ENCODE measurements at regions not wholly inside any gene's neighbourhood (a gene's known extent, or its start where the extent isn't known, plus 50 kb on each side); places are given as distances from the start of the nearest gene placed in this dataset.

DNA sequence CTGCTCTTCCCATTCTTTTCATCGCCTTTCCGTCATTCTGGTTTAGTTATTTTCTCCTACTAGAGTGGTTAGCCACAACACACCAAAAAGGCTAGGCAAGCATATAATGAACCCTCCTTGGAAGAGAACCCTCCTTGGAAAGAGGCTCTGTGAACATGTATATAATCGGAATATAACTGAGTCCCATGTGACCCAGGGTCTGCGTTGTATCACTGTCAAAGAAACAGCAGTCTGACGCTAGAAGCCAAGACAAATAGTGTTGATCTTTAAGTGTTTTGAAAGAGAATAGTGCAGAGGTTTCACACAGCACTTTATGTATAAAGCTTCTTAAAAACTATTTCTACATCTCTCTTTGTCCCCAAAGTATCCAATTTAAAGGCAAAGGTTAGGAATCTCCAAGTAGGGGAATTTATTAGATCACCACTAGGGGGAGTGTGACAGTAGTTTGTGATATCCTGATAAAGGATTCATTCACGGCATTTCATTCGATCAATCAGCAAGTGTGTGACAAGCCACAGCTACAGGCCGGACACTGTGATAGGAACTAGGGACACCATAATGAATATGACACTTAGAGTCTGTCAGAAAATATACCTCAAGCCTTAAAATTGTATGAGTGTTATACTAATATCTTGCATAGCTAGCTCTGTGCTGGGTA, 395.3 kb downstream of the CD109 start:
- 63% methylated on average over 8 of the region's 8 CpGs for WGBS
- no peaks in the 10 kb centered on the region for H3K4me1 ChIP-seq (ENCODE audit: control insufficient read depth in 2 of 2, insufficient read depth in 2 of 2, low read length in 2 of 2)
- no peak overlapping the region for H3K4me3 ChIP-seq (ENCODE audit: low read length in 2 of 2)
- H3K9me3 ChIP-seq (ENCODE audit: control insufficient read depth in 2 of 2, insufficient read depth in 1 of 2, low read length in 1 of 2): no peaks in the 10 kb centered on the region
- no peaks in the 10 kb centered on the region for H3K36me3 ChIP-seq (ENCODE audit: control insufficient read depth in 2 of 2, insufficient read depth in 2 of 2, low read length in 1 of 2)
- H3K27ac ChIP-seq (ENCODE audit: low read depth in 1 of 2, low read length in 1 of 2): no peak overlapping the region
- no peaks in the 10 kb centered on the region for H3K27me3 ChIP-seq (ENCODE audit: control insufficient read depth in 2 of 2, insufficient read depth in 1 of 2, low read length in 1 of 2)
- DNase-seq (ENCODE audit: low read depth in 6 of 9, low spot score in 9 of 9): peak in 2 of 9 donors; percentile 2 to 13

DNA sequence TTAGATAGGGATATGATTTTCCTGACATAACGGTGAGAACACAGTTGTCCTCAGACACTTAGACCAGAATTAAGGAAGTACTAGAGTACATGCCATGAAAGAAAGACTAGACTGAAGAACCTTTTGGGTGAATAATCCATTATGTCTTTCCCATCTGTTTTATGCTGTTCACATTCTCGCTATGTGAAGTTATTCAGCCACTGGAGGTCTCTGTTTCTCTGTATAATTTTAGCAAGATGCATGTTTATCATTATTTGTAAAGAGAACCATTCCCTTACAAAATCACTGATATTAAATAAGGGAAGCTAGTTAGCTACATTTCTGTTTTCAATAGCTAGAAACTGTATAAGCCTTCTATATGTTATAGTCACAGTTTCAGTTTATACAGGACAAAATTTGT, 391.9 kb downstream of the CD109 start:
- DNase-seq (ENCODE audit: low read depth in 6 of 9, low spot score in 9 of 9): no peak
- no peak overlapping the region for H3K27ac ChIP-seq (ENCODE audit: low read depth in 1 of 2, low read length in 1 of 2)
- no peaks in the 10 kb centered on the region for H3K9me3 ChIP-seq (ENCODE audit: control insufficient read depth in 2 of 2, insufficient read depth in 1 of 2, low read length in 1 of 2)
- WGBS: 79% methylated on average over 2 of the region's 2 CpGs
- H3K36me3 ChIP-seq (ENCODE audit: control insufficient read depth in 2 of 2, insufficient read depth in 2 of 2, low read length in 1 of 2): no peaks in the 10 kb centered on the region
- H3K4me1 ChIP-seq (ENCODE audit: control insufficient read depth in 2 of 2, insufficient read depth in 2 of 2, low read length in 2 of 2): no peaks in the 10 kb centered on the region
- no peaks in the 10 kb centered on the region for H3K27me3 ChIP-seq (ENCODE audit: control insufficient read depth in 2 of 2, insufficient read depth in 1 of 2, low read length in 1 of 2)
- no peak overlapping the region for H3K4me3 ChIP-seq (ENCODE audit: low read length in 2 of 2)

DNA sequence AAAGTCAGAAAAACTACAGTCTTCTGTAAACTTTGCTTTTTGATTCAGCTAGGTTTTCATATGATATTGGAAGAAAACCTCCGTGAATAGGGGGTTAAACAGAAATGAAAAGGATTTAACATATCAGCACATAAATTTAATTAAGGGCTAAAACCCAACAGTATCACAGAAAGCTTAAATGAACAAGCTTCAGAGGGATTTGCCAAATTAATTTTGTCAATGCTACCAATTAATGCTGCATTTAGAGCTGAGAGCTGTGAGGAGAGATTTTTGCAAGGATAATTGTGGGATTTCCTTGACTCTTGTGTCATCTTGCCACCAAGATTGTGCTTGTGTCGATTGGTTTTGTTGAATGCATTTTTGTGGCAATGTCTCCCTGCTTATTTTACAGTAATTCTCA, 379.9 kb downstream of the CD109 start:
- no peak overlapping the region for H3K4me3 ChIP-seq (ENCODE audit: low read length in 2 of 2)
- no peak for DNase-seq (ENCODE audit: low read depth in 6 of 9, low spot score in 9 of 9)
- H3K27me3 ChIP-seq (ENCODE audit: control insufficient read depth in 2 of 2, insufficient read depth in 1 of 2, low read length in 1 of 2): no peaks in the 10 kb centered on the region
- H3K36me3 ChIP-seq (ENCODE audit: control insufficient read depth in 2 of 2, insufficient read depth in 2 of 2, low read length in 1 of 2): no peaks in the 10 kb centered on the region
- no peaks in the 10 kb centered on the region for H3K4me1 ChIP-seq (ENCODE audit: control insufficient read depth in 2 of 2, insufficient read depth in 2 of 2, low read length in 2 of 2)
- 91% methylated on average over 2 of the region's 2 CpGs for WGBS
- H3K9me3 ChIP-seq (ENCODE audit: control insufficient read depth in 2 of 2, insufficient read depth in 1 of 2, low read length in 1 of 2): no peaks in the 10 kb centered on the region
- H3K27ac ChIP-seq (ENCODE audit: low read depth in 1 of 2, low read length in 1 of 2): no peak overlapping the region

DNA sequence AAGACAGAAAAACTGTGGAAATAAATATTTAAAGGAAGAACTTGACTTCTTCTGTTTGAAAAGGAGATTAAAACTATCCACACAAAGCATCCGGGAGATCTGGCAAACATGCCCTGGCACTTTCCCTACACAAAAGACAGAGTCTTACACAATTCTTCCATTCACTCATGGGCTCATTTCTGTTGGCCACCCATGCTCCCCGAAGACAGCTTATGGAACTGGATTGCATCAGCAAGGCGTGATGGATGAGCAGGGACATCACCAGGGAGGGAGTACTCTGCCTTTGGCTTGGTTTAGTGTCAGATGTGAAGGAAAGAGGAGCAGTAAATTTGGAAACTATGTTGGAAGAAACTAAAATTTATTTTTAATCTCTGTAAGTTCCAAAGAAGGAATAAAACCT, 379.3 kb downstream of the CD109 start:
- no peaks in the 10 kb centered on the region for H3K9me3 ChIP-seq (ENCODE audit: control insufficient read depth in 2 of 2, insufficient read depth in 1 of 2, low read length in 1 of 2)
- no peak overlapping the region for H3K4me3 ChIP-seq (ENCODE audit: low read length in 2 of 2)
- no peaks in the 10 kb centered on the region for H3K27me3 ChIP-seq (ENCODE audit: control insufficient read depth in 2 of 2, insufficient read depth in 1 of 2, low read length in 1 of 2)
- no peak for DNase-seq (ENCODE audit: low read depth in 6 of 9, low spot score in 9 of 9)
- H3K4me1 ChIP-seq (ENCODE audit: control insufficient read depth in 2 of 2, insufficient read depth in 2 of 2, low read length in 2 of 2): no peaks in the 10 kb centered on the region
- H3K27ac ChIP-seq (ENCODE audit: low read depth in 1 of 2, low read length in 1 of 2): no peak overlapping the region
- no peaks in the 10 kb centered on the region for H3K36me3 ChIP-seq (ENCODE audit: control insufficient read depth in 2 of 2, insufficient read depth in 2 of 2, low read length in 1 of 2)
- WGBS: 85% methylated on average over 3 of the region's 3 CpGs

DNA sequence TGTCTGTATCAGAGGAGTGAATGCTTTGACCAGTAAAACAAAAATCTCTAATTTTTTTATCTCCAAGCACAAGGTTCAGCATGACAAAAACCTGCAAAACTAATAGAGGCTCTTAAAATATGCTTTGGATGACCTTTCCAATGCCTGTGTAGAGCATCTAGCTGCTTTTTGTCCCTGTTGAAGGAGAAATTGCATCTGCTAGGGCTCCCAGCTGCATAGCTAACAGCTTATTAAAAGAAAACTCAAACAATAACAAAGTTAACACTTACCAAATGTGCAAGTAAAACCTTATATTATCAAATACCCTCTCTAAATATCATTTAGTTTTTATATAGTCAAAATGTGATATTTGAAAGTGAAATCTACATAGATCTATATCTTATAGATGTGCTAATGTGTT, 378.6 kb downstream of the CD109 start:
- Histone ChIP-seq H3K4me1 (ENCODE audit: control insufficient read depth in 2 of 2, insufficient read depth in 2 of 2, low read length in 2 of 2) (no peaks in the 10 kb centered on the region), H3K4me3 (ENCODE audit: low read length in 2 of 2) (no peak overlapping the region), H3K36me3 (ENCODE audit: control insufficient read depth in 2 of 2, insufficient read depth in 2 of 2, low read length in 1 of 2) (no peaks in the 10 kb centered on the region), H3K27me3 (ENCODE audit: control insufficient read depth in 2 of 2, insufficient read depth in 1 of 2, low read length in 1 of 2) (no peaks in the 10 kb centered on the region), H3K27ac (ENCODE audit: low read depth in 1 of 2, low read length in 1 of 2) (no peak overlapping the region), H3K9me3 (ENCODE audit: control insufficient read depth in 2 of 2, insufficient read depth in 1 of 2, low read length in 1 of 2) (no peaks in the 10 kb centered on the region)
- no peak for DNase-seq (ENCODE audit: low read depth in 6 of 9, low spot score in 9 of 9)

DNA sequence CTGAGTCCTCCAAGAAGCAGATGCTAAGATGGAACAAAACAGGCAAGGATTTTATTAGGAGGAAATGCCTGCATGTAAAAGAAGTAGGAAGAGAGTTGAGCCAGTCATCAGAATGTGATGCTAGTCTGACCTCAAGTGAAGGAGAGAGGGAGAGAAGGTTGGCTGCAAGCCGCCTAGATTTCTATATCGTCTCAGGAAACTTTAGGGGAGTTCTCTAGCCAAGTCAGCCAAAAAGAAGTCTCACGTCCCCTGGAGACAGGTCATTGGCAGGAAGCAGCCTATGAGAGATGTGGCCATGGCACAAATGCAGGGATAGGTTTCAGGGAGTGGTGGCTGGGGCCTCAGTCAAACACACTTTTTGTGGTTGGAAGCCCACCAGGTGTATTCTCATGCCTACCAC, 378.0 kb downstream of the CD109 start:
- H3K9me3 ChIP-seq (ENCODE audit: control insufficient read depth in 2 of 2, insufficient read depth in 1 of 2, low read length in 1 of 2): no peaks in the 10 kb centered on the region
- H3K27ac ChIP-seq (ENCODE audit: low read depth in 1 of 2, low read length in 1 of 2): no peak overlapping the region
- H3K27me3 ChIP-seq (ENCODE audit: control insufficient read depth in 2 of 2, insufficient read depth in 1 of 2, low read length in 1 of 2): no peaks in the 10 kb centered on the region
- no peaks in the 10 kb centered on the region for H3K36me3 ChIP-seq (ENCODE audit: control insufficient read depth in 2 of 2, insufficient read depth in 2 of 2, low read length in 1 of 2)
- DNase-seq (ENCODE audit: low read depth in 6 of 9, low spot score in 9 of 9): no peak
- WGBS: 66% methylated on average over 3 of the region's 3 CpGs
- no peak overlapping the region for H3K4me3 ChIP-seq (ENCODE audit: low read length in 2 of 2)
- no peaks in the 10 kb centered on the region for H3K4me1 ChIP-seq (ENCODE audit: control insufficient read depth in 2 of 2, insufficient read depth in 2 of 2, low read length in 2 of 2)

DNA sequence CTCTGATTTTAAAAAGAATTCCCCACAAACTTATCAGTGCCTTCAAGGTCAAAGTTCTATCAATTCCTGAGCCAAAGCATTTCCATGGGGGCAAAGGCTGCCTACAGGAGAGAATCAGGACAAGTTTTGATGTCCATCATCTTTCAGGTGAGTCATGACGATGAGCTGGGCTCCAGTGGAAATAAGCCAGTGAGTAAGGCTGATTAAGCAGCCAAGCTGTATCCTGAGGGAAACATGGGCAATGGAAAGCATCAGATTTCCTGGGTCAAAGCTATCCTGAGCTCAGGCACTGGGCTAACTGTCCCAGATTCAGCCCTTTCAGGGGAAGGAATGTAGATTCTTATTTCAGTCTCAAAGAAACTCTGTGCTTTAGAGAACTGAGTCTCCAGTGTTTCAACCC, 377.4 kb downstream of the CD109 start:
- WGBS: 91% methylated on average over 1 of the region's 1 CpG

DNA sequence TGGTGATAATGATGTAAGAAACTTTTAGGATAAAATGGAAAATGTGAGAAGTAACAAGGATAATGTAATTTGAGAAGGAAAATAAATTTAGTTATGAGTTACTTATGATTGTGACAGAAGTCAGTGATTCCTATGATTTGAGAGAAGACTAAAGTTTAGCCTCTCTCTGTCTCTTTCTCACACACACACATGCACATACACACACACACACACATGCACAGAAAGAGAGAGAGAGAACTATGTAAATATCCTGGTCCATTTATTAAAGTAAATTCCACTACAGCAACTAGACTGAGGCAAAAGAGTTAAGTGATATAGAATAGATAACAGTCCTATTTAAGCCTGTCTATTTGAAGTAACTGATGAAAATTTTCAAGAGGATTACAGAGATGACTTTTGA, 375.2 kb downstream of the CD109 start:
- no peaks in the 10 kb centered on the region for H3K27me3 ChIP-seq (ENCODE audit: control insufficient read depth in 2 of 2, insufficient read depth in 1 of 2, low read length in 1 of 2)
- H3K36me3 ChIP-seq (ENCODE audit: control insufficient read depth in 2 of 2, insufficient read depth in 2 of 2, low read length in 1 of 2): no peaks in the 10 kb centered on the region
- H3K4me3 ChIP-seq (ENCODE audit: low read length in 2 of 2): no peak overlapping the region
- H3K27ac ChIP-seq (ENCODE audit: low read depth in 1 of 2, low read length in 1 of 2): no peak overlapping the region
- no peak for DNase-seq (ENCODE audit: low read depth in 6 of 9, low spot score in 9 of 9)
- H3K4me1 ChIP-seq (ENCODE audit: control insufficient read depth in 2 of 2, insufficient read depth in 2 of 2, low read length in 2 of 2): no peaks in the 10 kb centered on the region
- no peaks in the 10 kb centered on the region for H3K9me3 ChIP-seq (ENCODE audit: control insufficient read depth in 2 of 2, insufficient read depth in 1 of 2, low read length in 1 of 2)

More for the DNA sequence above, 377.4 kb downstream of the CD109 start:
- Histone ChIP-seq H3K27me3 (ENCODE audit: control insufficient read depth in 2 of 2, insufficient read depth in 1 of 2, low read length in 1 of 2) (no peaks in the 10 kb centered on the region), H3K4me3 (ENCODE audit: low read length in 2 of 2) (no peak overlapping the region), H3K4me1 (ENCODE audit: control insufficient read depth in 2 of 2, insufficient read depth in 2 of 2, low read length in 2 of 2) (no peaks in the 10 kb centered on the region), H3K27ac (ENCODE audit: low read depth in 1 of 2, low read length in 1 of 2) (no peak overlapping the region), H3K36me3 (ENCODE audit: control insufficient read depth in 2 of 2, insufficient read depth in 2 of 2, low read length in 1 of 2) (no peaks in the 10 kb centered on the region), H3K9me3 (ENCODE audit: control insufficient read depth in 2 of 2, insufficient read depth in 1 of 2, low read length in 1 of 2) (no peaks in the 10 kb centered on the region)
- no peak for DNase-seq (ENCODE audit: low read depth in 6 of 9, low spot score in 9 of 9)

DNA sequence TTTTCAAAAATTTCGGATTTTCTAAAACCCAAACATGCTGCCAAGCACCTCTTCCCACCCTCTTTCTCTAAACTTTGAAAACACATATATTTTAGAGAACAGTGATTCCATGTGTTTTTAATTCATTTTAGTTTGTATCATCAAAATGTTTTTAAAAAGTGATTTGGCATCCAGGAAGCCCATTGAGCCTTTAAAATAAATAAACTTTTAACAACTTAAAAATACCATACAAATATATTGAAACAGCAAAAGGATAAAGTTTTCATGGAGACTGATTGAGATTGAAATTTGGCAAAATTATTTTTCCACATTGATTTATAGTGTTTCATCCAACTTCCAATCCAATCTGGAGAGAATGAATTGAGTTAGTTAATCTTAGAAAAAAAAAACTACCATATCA, 374.7 kb downstream of the CD109 start:
- Histone ChIP-seq H3K4me3 (ENCODE audit: low read length in 2 of 2) (no peak overlapping the region), H3K9me3 (ENCODE audit: control insufficient read depth in 2 of 2, insufficient read depth in 1 of 2, low read length in 1 of 2) (no peaks in the 10 kb centered on the region), H3K4me1 (ENCODE audit: control insufficient read depth in 2 of 2, insufficient read depth in 2 of 2, low read length in 2 of 2) (no peaks in the 10 kb centered on the region), H3K27ac (ENCODE audit: low read depth in 1 of 2, low read length in 1 of 2) (no peak overlapping the region), H3K36me3 (ENCODE audit: control insufficient read depth in 2 of 2, insufficient read depth in 2 of 2, low read length in 1 of 2) (no peaks in the 10 kb centered on the region), H3K27me3 (ENCODE audit: control insufficient read depth in 2 of 2, insufficient read depth in 1 of 2, low read length in 1 of 2) (no peaks in the 10 kb centered on the region)
- 81% methylated on average over 1 of the region's 1 CpG for WGBS
- DNase-seq (ENCODE audit: low read depth in 6 of 9, low spot score in 9 of 9): no peak

DNA sequence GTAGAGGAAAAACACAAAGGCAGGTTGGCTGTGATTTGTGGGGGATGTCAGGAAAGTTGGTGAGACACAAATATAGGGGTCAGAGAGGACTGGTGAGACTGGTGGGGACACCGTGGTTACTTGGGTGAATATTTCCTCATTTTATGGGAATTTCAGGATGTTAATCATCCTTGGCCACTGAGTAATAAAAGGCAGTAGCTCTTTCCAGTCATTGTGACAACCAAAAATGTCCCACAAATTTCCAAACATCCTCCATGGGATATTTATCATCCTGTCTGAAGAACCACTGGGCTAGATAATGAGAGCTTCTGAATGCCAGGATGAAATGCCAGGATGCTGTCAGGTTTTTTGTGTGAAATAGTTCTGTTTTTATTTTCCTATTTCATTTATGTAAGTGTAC, 374.1 kb downstream of the CD109 start:
- Histone ChIP-seq H3K27ac (ENCODE audit: low read depth in 1 of 2, low read length in 1 of 2) (no peak overlapping the region), H3K27me3 (ENCODE audit: control insufficient read depth in 2 of 2, insufficient read depth in 1 of 2, low read length in 1 of 2) (no peaks in the 10 kb centered on the region), H3K4me3 (ENCODE audit: low read length in 2 of 2) (no peak overlapping the region), H3K36me3 (ENCODE audit: control insufficient read depth in 2 of 2, insufficient read depth in 2 of 2, low read length in 1 of 2) (no peaks in the 10 kb centered on the region), H3K9me3 (ENCODE audit: control insufficient read depth in 2 of 2, insufficient read depth in 1 of 2, low read length in 1 of 2) (no peaks in the 10 kb centered on the region), H3K4me1 (ENCODE audit: control insufficient read depth in 2 of 2, insufficient read depth in 2 of 2, low read length in 2 of 2) (no peaks in the 10 kb centered on the region)
- no peak for DNase-seq (ENCODE audit: low read depth in 6 of 9, low spot score in 9 of 9)
- 81% methylated on average over 1 of the region's 1 CpG for WGBS

Measured in thymus (tissue), 11 donors.